ENCODE measurements at regions not wholly inside any gene's neighbourhood (a gene's known extent, or its start where the extent isn't known, plus 50 kb on each side); places are given as distances from the start of the nearest gene placed in this dataset.

GRCh38 chr4:17103231-17103630 lies 204.8 kb upstream of the LDB2 start:
- no peak for DNase-seq (ENCODE audit: low spot score)

DNA sequence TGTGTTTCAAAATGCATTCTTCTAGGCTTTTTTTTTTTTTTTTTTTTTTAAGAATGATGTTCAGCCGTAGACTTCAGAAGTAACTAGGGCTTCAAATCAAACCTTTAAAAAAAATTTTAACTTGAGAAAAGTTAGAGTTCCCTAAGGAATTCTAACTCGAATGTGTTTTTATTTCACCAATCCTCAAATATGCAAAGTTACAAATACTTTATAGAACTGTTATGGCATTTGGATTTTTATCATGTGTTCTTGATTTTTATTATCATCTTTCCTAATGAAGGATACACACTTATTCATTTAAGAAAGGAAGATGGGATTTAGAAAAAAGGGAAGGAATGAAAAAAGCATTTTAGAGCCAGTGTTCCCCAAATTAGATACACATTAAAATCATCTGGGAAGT lies 200.6 kb upstream of the LDB2 start:
- no peak for DNase-seq (ENCODE audit: low spot score)

GRCh38 chr4:17098401-17098800 lies 200.0 kb upstream of the LDB2 start:
- no peak for DNase-seq (ENCODE audit: low spot score)

GRCh38 chr4:17097362-17097761 lies 198.9 kb upstream of the LDB2 start:
- no peak for DNase-seq (ENCODE audit: low spot score)

DNA sequence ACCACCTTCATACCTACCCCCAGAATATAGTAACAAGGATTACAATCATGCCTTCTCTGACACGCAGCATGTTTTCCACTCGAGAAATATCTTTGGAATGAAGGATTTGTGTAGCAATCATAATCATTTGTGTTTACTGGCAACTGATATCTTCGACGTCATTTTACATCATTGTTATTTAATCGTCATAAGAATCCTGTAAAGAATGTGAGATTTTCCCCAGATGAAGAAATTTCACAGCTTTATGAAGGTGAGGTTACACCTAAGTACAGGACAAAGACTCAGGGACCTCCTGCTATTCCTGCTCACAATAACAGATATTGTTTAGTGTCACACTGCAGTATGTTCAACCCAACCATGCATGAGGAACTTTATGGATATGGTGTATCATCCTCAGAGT lies 198.2 kb upstream of the LDB2 start:
- no peak for DNase-seq (ENCODE audit: low spot score)

DNA sequence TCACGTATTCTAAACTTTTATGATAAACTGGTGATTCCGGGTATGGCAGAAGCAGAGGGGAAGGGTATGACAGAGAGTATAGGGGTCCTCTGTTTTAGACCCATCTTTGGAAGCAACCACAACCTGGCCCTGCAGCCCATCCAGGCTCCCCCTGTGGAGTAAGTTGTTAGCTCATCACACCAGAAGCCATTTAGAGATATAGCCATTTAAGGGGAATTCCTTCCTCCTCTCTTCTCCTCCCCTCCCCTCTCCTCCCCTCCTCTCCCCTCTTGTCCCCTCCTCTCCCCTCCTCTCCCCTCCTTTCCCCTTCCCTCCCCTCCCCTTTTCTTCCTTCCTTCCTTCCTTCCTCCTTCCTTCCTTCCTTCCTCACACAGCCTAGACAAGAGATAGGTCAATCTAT lies 197.3 kb upstream of the LDB2 start:
- no peak for DNase-seq (ENCODE audit: low spot score)

DNA sequence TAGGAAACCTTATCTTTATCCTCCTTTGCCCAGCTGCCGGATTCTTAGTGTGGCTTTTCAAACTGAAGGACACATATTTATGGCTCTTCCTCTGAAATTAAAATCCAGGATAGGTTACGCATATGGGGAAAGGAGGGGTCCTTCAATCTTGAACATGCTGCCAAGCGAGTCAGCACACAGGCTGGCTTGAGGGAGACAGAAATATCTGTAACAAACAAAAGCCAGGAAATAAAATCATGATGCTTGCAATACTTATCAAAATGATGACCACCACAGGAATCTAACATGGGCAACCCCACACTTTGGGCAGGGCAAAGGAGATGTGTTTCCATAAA lies 196.4 kb upstream of the LDB2 start:
- no peak for DNase-seq (ENCODE audit: low spot score)

DNA sequence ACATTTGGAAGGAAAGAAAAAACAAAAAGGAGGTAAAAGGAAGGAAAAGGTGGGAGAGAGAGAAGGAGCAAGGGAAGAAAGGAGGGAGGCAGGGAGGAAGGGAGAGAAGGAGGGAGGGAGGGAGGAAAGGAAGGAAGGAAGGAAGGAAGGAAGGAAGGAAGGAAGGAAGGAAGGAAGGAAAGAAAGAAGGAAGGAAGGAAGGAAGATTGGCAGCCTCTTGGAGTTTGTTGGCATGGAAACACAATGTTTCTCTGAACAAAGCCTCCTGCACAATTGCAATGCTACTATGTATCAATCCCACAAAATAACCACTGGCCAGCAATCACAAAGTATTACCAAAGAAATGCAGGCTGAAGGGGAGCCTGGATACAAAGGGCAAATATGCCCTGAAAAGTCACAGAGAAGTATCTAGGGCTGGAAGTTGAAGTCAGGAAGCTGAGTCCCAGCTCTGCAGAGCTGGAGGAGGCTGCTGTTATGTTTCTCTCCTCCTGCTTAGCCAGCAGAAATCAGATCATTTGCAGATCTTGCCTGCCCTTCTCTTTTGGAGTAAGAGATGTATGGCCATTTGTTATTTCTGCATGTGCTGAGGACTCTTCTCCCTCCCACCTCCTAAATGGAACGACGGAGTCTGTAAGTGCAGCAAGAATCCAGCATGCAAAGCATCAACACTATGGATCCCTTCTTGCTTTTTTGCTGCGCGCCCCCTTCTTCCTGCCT lies 195.9 kb upstream of the LDB2 start:
- DNase-seq (ENCODE audit: low spot score), result no peak

GRCh38 chr4:17093481-17093880 lies 195.0 kb upstream of the LDB2 start:
- no peak for DNase-seq (ENCODE audit: low spot score)

DNA sequence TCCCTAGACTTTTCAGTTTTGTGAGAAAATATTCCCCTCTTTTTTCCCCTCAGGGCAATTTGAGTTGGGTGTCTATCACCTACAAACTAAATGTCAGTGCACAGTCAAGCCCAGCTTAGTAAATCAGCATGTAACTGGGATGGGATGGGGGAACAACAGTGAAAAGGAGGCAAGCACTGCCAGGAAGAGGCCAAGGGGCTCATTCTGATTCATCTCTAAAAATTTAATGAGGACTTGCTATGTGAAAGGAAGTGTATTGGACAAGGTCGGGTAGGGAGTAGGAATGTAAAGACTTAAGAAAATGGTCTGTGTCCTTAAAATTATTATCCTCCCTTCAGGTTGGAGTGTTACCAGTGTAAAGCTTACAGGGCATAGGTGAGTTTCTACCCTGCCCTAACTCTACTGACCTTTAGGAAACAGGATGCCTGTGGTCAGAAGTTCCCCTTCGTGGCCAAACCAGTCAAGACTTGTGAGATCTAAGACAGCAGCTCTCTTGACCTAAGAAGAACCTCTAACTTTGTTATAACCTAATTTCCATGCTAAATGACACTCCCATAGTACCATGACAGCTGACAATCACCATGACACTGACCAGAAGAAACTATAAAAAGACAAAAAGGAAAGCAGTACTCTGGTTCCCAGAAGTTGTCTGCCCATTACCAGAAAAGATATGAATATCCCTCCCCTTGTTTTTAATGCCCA lies 194.4 kb upstream of the LDB2 start:
- DNase-seq (ENCODE audit: low spot score), result no peak

- no peak for DNase-seq (ENCODE audit: low spot score)
Observed at GRCh38 chr4:17091104-17091503, 192.7 kb upstream of the LDB2 start.

GRCh38 chr4:17090063-17090462 lies 191.6 kb upstream of the LDB2 start:
- no peak for DNase-seq (ENCODE audit: low spot score)

DNA sequence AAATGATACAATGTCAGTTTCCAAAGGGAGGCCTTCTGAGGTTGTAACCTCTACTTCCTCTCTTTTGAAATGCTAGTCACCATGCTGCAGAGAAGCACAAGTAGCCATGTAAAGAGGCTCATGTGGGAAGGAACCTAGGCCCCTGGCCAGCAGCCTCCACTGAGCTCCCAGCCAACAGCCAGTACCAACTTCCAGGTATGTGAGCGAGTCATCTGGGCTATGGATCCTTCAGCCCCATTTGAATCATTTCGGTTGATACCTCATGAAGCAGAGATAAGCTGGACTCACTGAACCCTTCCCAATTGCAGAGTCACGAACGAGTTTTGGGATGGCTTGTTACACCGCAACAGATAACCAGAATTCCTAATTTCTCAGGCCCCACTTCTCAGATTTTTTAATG lies 187.0 kb upstream of the LDB2 start:
- no peak for DNase-seq (ENCODE audit: low spot score)

DNA sequence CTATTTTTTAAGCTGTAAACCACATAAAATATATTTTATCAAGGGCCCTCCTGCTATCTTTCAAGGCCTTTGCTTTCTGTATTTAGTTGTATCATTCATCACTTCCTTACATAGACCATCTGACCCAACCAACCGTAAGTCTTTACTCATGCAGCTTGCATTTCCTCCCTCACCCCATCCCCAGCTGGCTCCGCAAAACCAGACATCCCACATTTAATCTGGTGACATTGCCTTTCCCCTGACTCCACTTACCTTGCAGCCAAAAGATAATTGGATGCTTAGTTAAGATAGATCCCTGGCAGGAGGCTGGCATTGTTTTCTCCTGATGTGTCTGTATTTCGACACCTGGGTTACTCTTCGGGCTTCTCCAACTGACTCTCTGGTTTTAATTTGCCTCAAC lies 183.7 kb upstream of the LDB2 start:
- no peak for DNase-seq (ENCODE audit: low spot score)

DNA sequence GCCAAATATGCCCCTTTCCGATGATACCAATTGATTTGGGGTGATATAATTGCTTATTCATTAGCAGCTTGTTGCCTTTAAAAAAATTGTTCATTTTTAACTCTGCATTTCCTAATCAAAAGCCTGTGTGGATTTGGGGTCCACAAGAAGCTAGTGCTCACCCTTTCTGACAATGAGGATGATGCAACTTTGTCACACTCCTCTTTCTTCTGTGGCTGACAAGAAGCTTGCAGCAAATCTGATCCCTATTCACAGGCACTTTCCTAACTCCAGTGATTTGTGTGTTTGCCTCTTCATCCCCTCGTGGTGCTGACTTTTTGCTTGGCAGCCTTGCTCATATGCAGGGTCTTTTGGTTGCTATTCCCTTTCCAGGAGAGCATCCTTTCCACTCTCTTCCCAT lies 182.7 kb upstream of the LDB2 start:
- no peak for DNase-seq (ENCODE audit: low spot score)

DNA sequence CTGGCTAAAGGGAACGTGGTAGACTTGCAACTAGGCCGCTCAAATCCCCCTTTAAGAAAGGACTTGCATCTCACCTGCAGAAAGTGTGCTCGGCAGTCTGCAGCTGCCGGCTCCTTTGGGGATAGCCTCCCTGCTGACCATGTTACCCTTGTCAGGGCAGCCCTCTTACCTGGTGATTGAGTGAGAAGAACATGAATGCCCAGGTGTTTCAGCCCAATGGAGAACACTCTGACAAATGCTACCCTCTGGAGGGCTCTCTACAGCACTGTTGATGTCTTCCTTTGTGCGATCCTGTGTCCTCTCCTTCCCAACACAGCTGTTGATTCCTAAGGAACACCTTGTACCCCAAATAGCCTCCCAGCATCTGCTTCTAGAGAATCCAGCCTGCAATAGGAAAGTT lies 178.7 kb upstream of the LDB2 start:
- DNase-seq (ENCODE audit: low spot score), result no peak

- DNase-seq (ENCODE audit: low spot score), result no peak
Observed at GRCh38 chr4:17072483-17072882, 174.0 kb upstream of the LDB2 start.

DNA sequence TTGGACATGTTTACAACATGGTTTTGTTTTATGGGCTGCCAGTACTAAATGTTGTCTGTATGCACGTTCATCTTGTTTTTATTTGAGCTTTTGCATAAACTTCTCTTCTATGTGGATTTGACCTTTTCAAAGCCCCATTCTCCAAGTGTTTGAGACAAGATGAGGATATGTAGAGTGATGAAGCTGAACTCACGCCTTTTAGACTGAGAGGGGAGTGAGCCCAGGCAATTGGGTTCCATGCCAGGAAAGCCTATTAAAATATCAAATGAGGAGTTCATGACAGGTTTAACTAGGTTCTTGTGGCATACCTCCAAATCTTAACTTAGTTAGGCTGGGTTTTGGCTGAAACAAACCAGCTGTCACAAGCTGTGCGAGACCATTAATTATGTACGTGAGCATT lies 170.4 kb upstream of the LDB2 start:
- no peak for DNase-seq (ENCODE audit: low spot score)

DNA sequence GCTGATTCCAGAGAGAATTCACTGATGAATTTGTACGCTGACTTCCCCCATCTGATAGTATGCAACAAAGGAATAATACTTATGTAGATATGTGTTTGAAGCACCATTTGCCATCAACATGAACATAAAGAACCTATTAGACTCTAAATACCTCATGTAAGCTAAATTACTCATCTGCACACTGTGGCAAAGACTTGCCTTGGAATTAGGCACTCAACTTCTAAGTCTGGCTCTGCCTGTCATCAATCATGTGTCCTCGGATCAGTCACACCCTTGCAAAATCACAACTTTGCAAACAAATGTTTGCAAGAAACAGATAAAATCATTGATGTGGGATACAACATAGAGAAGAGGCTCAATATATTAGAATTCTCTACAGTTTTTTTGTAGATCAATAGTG lies 169.9 kb upstream of the LDB2 start:
- DNase-seq (ENCODE audit: low spot score), result no peak

GRCh38 chr4:17066972-17067371 lies 168.5 kb upstream of the LDB2 start:
- no peak for DNase-seq (ENCODE audit: low spot score)

GRCh38 chr4:17066236-17066635 lies 167.8 kb upstream of the LDB2 start:
- DNase-seq (ENCODE audit: low spot score), result no peak

- no peak for DNase-seq (ENCODE audit: low spot score)
Observed at GRCh38 chr4:17065821-17066220, 167.4 kb upstream of the LDB2 start.

DNA sequence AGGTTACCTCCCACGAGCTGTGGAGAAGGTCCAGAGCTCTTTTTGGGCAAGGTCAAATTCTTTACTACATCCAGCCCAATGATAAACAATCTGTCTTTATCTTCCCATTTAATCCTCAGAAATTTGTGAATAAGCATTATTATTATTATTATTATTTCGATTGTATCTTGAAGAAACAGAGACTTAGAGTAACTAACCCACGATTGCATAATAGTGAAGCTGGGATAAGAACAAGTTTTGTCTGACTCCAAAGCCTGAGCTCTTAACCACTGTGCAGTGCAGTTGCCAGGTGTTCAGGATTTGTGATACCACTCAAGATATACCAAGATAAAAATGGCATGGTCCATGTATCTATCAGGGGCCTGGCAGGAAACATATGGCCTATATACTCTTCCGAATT lies 166.5 kb upstream of the LDB2 start:
- DNase-seq (ENCODE audit: low spot score), result no peak

GRCh38 chr4:17063888-17064287 lies 165.4 kb upstream of the LDB2 start:
- DNase-seq (ENCODE audit: low spot score), result no peak

Data from SW480 (cell line).